Sigmoid colon (tissue), 6 donors: ENCODE measurements at regions not wholly inside any gene's neighbourhood (a gene's known extent, or its start where the extent isn't known, plus 50 kb on each side); places are given as distances from the start of the nearest gene placed in this dataset.
"Not testable (repeated sequence)": the region's sequence is repeated elsewhere in the genome, so short reads cannot be mapped to it uniquely, and the experiment has no call there.

Experiments used
- DNase-seq: peaks from one replicate; pipeline ENCODE4 v3.0.0-alpha.2; 2019
- H3K27ac ChIP-seq, 4 donors: fragments of 200-600 bp; sonication (generic); one replicate each; pipeline ENCODE4 v1.5.1; 2016 to 2019; ENCODE audit warnings: mild to moderate bottlenecking in 1 of 4
- H3K27me3 ChIP-seq, 3 donors: fragments of 200-600 bp; sonication (generic); one replicate each; pipeline ENCODE4 v1.5.1; 2019; ENCODE audit warnings: mild to moderate bottlenecking in 1 of 3
- H3K36me3 ChIP-seq, 4 donors: fragments of 200-600 bp; sonication (generic); one replicate each; pipeline ENCODE4 v1.5.1; 2016 to 2019
- H3K4me1 ChIP-seq, 4 donors: fragments of 200-600 bp; sonication (generic); one replicate each; pipeline ENCODE4 v1.5.1; 2017 to 2019
- H3K4me3 ChIP-seq, 4 donors: fragments of 200-600 bp; sonication (generic); one replicate each; pipeline ENCODE4 v1.5.1; 2017 to 2019; ENCODE audit warnings: mild to moderate bottlenecking in 2 of 4, moderate library complexity in 1 of 4
- H3K9me3 ChIP-seq, 4 donors: fragments of 200-600 bp in 3 of 4; sonication (generic) in 3 of 4; one replicate each; pipeline versions ENCODE4 v1.5.1 to v1.6.1; 2013 to 2019
- CTCF ChIP-seq, 4 experiments: fragments of 450-650 bp in 3 of 4; fragments of 200-600 bp in 1 of 4; IDR thresholded peaks; one replicate each; pipeline ENCODE4 v1.5.1; 2016 to 2019; ENCODE audit warnings: antibody characterized with exemption in 4 of 4, mild to moderate bottlenecking in 3 of 4, moderate library complexity in 2 of 4
- EP300 ChIP-seq, 4 donors: sonication (generic); formaldehyde crosslinking; IDR thresholded peaks; one replicate each; pipeline ENCODE4 v1.6.1; 2017; ENCODE audit warnings: antibody characterized with exemption in 4 of 4
- POLR2A ChIP-seq, 2 donors: fragments of 450-650 bp; IDR thresholded peaks; one replicate each; pipeline ENCODE4 v1.6.1; 2016; ENCODE audit warnings: antibody characterized with exemption in 2 of 2, mild to moderate bottlenecking in 2 of 2, moderate library complexity in 2 of 2
- POLR2AphosphoS5 ChIP-seq, 4 donors: sonication (generic); formaldehyde crosslinking; IDR thresholded peaks; one replicate each; pipeline ENCODE4 v1.6.1; 2017; ENCODE audit warnings: antibody characterized with exemption in 4 of 4
- WGBS, 2 donors: extraction: QIAGEN DNeasy Blood & Tissue Kit; methylation state at CpG; one replicate each; pipeline ENCODE4 v1.1.7; 2013; 5-methylcytosine and 5-hydroxymethylcytosine counted together
- intact Hi-C: fragments of 100-400 bp; cut with DNase I; formaldehyde crosslinking; loops from one replicate; pipeline ENCODE4 v1.15.1; 2023
- donor health status: healthy with polysubstance abuse.
- donor health status: healthy.

GRCh38 chr7:94706996-94707740, 51.2 kb upstream of the SGCE start:
- H3K27ac ChIP-seq: no peak overlapping the region
- DNase-seq: no peak
- H3K27me3 ChIP-seq: no peaks in the 10 kb centered on the region
- intact Hi-C loops: no loop called here
- TF ChIP-seq CTCF (IDR thresholded peaks at IDR 0.05): no peak
- TF ChIP-seq POLR2A (IDR thresholded peaks at IDR 0.05): no peak
- no peak for TF ChIP-seq EP300 (IDR thresholded peaks at IDR 0.05)
- TF ChIP-seq POLR2AphosphoS5 (IDR thresholded peaks at IDR 0.05): no peak
- no peaks in the 10 kb centered on the region for H3K4me1 ChIP-seq
- no peaks in the 10 kb centered on the region for H3K36me3 ChIP-seq
- H3K9me3 ChIP-seq: no peaks in the 10 kb centered on the region
- H3K4me3 ChIP-seq: no peak overlapping the region
- WGBS, 2 donors: 85 to 92% methylated on average over 6 of the region's 6 CpGs

GRCh38 chr7:94710256-94710655, 54.3 kb upstream of the SGCE start:
- no peaks in the 10 kb centered on the region for H3K36me3 ChIP-seq
- no peak overlapping the region for H3K4me3 ChIP-seq
- H3K4me1 ChIP-seq: no peaks in the 10 kb centered on the region
- no peak for DNase-seq
- no peaks in the 10 kb centered on the region for H3K27me3 ChIP-seq
- WGBS, 2 donors: 56 to 79% methylated on average over 2 of the region's 2 CpGs
- H3K27ac ChIP-seq: no peak overlapping the region
- intact Hi-C loops: no loop called here
- TF ChIP-seq POLR2AphosphoS5 (IDR thresholded peaks at IDR 0.05) (no peak), EP300 (IDR thresholded peaks at IDR 0.05) (no peak), POLR2A (IDR thresholded peaks at IDR 0.05) (no peak), CTCF (IDR thresholded peaks at IDR 0.05) (no peak)
- H3K9me3 ChIP-seq: no peaks in the 10 kb centered on the region

GRCh38 chr7:94722360-94722759, 66.4 kb upstream of the SGCE start:
- H3K9me3 ChIP-seq, H3K4me3 ChIP-seq, H3K4me1 ChIP-seq, intact Hi-C loops, H3K27me3 ChIP-seq, H3K27ac ChIP-seq, DNase-seq, H3K36me3 ChIP-seq: not testable (repeated sequence)
- WGBS, 2 donors: 83 to 91% methylated on average over 8 of the region's 8 CpGs

GRCh38 chr7:94728893-94729292, 73.0 kb upstream of the SGCE start:
- H3K4me1 ChIP-seq, H3K9me3 ChIP-seq, H3K4me3 ChIP-seq, H3K36me3 ChIP-seq, H3K27ac ChIP-seq, DNase-seq, intact Hi-C loops, H3K27me3 ChIP-seq: not testable (repeated sequence)
- WGBS, 2 donors: 95% methylated on average over 3 of the region's 3 CpGs

GRCh38 chr7:94738071-94738470, 82.1 kb upstream of the SGCE start:
- WGBS, 2 donors: 87 to 88% methylated on average over 1 of the region's 1 CpG

More at GRCh38 chr7:94738071-94738470, 82.1 kb upstream of the SGCE start:
- TF ChIP-seq EP300 (IDR thresholded peaks at IDR 0.05): no peak
- no peak for TF ChIP-seq CTCF (IDR thresholded peaks at IDR 0.05)
- TF ChIP-seq POLR2AphosphoS5 (IDR thresholded peaks at IDR 0.05): no peak
- TF ChIP-seq POLR2A (IDR thresholded peaks at IDR 0.05): no peak
- Histone ChIP-seq H3K27me3 (no peaks in the 10 kb centered on the region), H3K4me3 (no peak overlapping the region), H3K9me3 (no peaks in the 10 kb centered on the region), H3K4me1 (no peaks in the 10 kb centered on the region), H3K27ac (no peak overlapping the region), H3K36me3 (no peaks in the 10 kb centered on the region)
- DNase-seq: no peak
- intact Hi-C loops: no loop called here
